ENCODE measurements at regions not wholly inside any gene's neighbourhood (a gene's known extent, or its start where the extent isn't known, plus 50 kb on each side); places are given as distances from the start of the nearest gene placed in this dataset.
"Not testable (repeated sequence)": the region's sequence is repeated elsewhere in the genome, so short reads cannot be mapped to it uniquely, and the experiment has no call there.

DNA sequence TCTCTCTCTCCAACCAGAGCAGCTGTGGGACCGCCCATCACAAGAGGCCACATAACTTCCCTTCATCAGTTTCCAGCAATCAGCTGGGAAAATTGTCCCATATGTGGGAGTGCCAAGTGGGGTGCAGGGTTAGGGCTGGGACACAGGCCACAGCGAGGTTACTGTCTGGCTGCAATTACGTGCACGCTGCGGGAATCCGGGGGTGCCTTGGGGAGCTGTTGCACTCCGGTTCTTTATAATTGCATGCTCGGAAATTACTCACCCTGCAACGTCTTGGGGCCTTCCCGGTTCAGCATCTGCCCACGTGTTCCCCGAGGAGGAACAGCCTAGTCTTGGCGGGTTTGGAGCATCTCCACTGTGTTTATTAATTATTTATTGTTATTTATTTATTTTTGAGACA is 4495.9 kb upstream of the OR11H1 start:
- not testable (repeated sequence) for TF ChIP-seq SUZ12 (IDR thresholded peaks at IDR 0.05); L3MBTL2 (conservative IDR thresholded peaks at IDR 0.05); LEF1 (IDR thresholded peaks at IDR 0.05; ENCODE audit: borderline replicate concordance); TARDBP (IDR thresholded peaks at IDR 0.05)
